ENCODE measurements at regions not wholly inside any gene's neighbourhood (a gene's known extent, or its start where the extent isn't known, plus 50 kb on each side); places are given as distances from the start of the nearest gene placed in this dataset.
"Not testable (repeated sequence)": the region's sequence is repeated elsewhere in the genome, so short reads cannot be mapped to it uniquely, and the experiment has no call there.

GRCh38 chr9:33697171-33697570 lies 98.2 kb upstream of the PRSS3 start:
- no peak overlapping the region for H3K4me3 Mint-ChIP-seq
- H3K36me3 Mint-ChIP-seq: no peaks in the 10 kb centered on the region
- H3K9me3 ChIP-seq (ENCODE audit: control insufficient read depth, insufficient read depth, low read length): no peaks in the 10 kb centered on the region
- H3K27ac ChIP-seq (ENCODE audit: low read length): no peak overlapping the region
- H3K4me1 ChIP-seq (ENCODE audit: control insufficient read depth, insufficient read depth, low read length): no peaks in the 10 kb centered on the region
- no peak overlapping the region for H3K4me3 ChIP-seq (ENCODE audit: low read length)
- H3K27me3 Mint-ChIP-seq (ENCODE audit: low read depth in 2 of 2): peaks cover 5 to 30% of the 10 kb centered on the region in 2 donors
- no peak for TF ChIP-seq CTCF (IDR thresholded peaks at IDR 0.05)
- intact Hi-C loops (cut with micrococcal nuclease): no loop called here
- no peak for DNase-seq
- H3K4me1 Mint-ChIP-seq: peaks cover 0 to 5% of the 10 kb centered on the region in 2 donors
- no peak for ATAC-seq
- no peak overlapping the region for H3K27ac Mint-ChIP-seq
- H3K9me3 Mint-ChIP-seq: no peaks in the 10 kb centered on the region
- H3K36me3 ChIP-seq (ENCODE audit: control insufficient read depth, insufficient read depth, low read length): no peaks in the 10 kb centered on the region
- peaks cover 2% of the 10 kb centered on the region for H3K27me3 ChIP-seq (ENCODE audit: control insufficient read depth, insufficient read depth, low read length)

GRCh38 chr9:33698267-33698666 lies 97.1 kb upstream of the PRSS3 start:
- Histone ChIP-seq H3K4me1 (ENCODE audit: control insufficient read depth, insufficient read depth, low read length) (no peaks in the 10 kb centered on the region), H3K27me3 (ENCODE audit: control insufficient read depth, insufficient read depth, low read length) (peaks cover 2% of the 10 kb centered on the region), H3K27ac (ENCODE audit: low read length) (no peak overlapping the region), H3K9me3 (ENCODE audit: control insufficient read depth, insufficient read depth, low read length) (no peaks in the 10 kb centered on the region), H3K4me3 (ENCODE audit: low read length) (no peak overlapping the region), H3K36me3 (ENCODE audit: control insufficient read depth, insufficient read depth, low read length) (no peaks in the 10 kb centered on the region)
- DNase-seq: no peak
- Mint-ChIP-seq H3K4me1 (peaks cover 0 to 5% of the 10 kb centered on the region in 2 donors), H3K27me3 (ENCODE audit: low read depth in 2 of 2) (peaks cover 5 to 23% of the 10 kb centered on the region in 2 donors), H3K4me3 (no peak overlapping the region), H3K9me3 (no peaks in the 10 kb centered on the region), H3K27ac (no peak overlapping the region), H3K36me3 (no peaks in the 10 kb centered on the region)
- WGBS (ENCODE audit: insufficient coverage): 83% methylated on average over 1 of the region's 1 CpG
- ATAC-seq: no peak
- TF ChIP-seq CTCF (IDR thresholded peaks at IDR 0.05): no peak
- intact Hi-C loops (cut with micrococcal nuclease): no loop called here

- DNase-seq; H3K9me3 ChIP-seq (ENCODE audit: control insufficient read depth, insufficient read depth, low read length); H3K27ac ChIP-seq (ENCODE audit: low read length); H3K4me3 Mint-ChIP-seq; ATAC-seq; H3K27me3 ChIP-seq (ENCODE audit: control insufficient read depth, insufficient read depth, low read length); H3K27ac Mint-ChIP-seq; H3K4me3 ChIP-seq (ENCODE audit: low read length); H3K4me1 Mint-ChIP-seq; intact Hi-C loops (cut with micrococcal nuclease); H3K4me1 ChIP-seq (ENCODE audit: control insufficient read depth, insufficient read depth, low read length); H3K9me3 Mint-ChIP-seq; H3K36me3 Mint-ChIP-seq; H3K36me3 ChIP-seq (ENCODE audit: control insufficient read depth, insufficient read depth, low read length); H3K27me3 Mint-ChIP-seq (ENCODE audit: low read depth in 2 of 2): not testable (repeated sequence)
- WGBS (ENCODE audit: insufficient coverage): 51% methylated on average over 2 of the region's 2 CpGs
Observed at GRCh38 chr9:33700940-33701339, 94.4 kb upstream of the PRSS3 start.

- 86% methylated on average over 8 of the region's 8 CpGs for WGBS (ENCODE audit: insufficient coverage)
- TF ChIP-seq CTCF (IDR thresholded peaks at IDR 0.05): no peak
Observed at GRCh38 chr9:33703430-33704102, 91.8 kb upstream of the PRSS3 start.

GRCh38 chr9:33705440-33705839 lies 89.9 kb upstream of the PRSS3 start:
- H3K4me3 ChIP-seq (ENCODE audit: low read length); H3K4me3 Mint-ChIP-seq; H3K4me1 ChIP-seq (ENCODE audit: control insufficient read depth, insufficient read depth, low read length); H3K36me3 ChIP-seq (ENCODE audit: control insufficient read depth, insufficient read depth, low read length); H3K27ac ChIP-seq (ENCODE audit: low read length); H3K27me3 Mint-ChIP-seq (ENCODE audit: low read depth in 2 of 2); H3K9me3 ChIP-seq (ENCODE audit: control insufficient read depth, insufficient read depth, low read length); H3K4me1 Mint-ChIP-seq; intact Hi-C loops (cut with micrococcal nuclease); H3K36me3 Mint-ChIP-seq; H3K27ac Mint-ChIP-seq; DNase-seq; H3K9me3 Mint-ChIP-seq; H3K27me3 ChIP-seq (ENCODE audit: control insufficient read depth, insufficient read depth, low read length); ATAC-seq: not testable (repeated sequence)
- WGBS (ENCODE audit: insufficient coverage): 91% methylated on average over 2 of the region's 2 CpGs

More at GRCh38 chr9:33703430-33704102, 91.8 kb upstream of the PRSS3 start:
- H3K27ac ChIP-seq (ENCODE audit: low read length): no peak overlapping the region
- intact Hi-C loops (cut with micrococcal nuclease): no loop called here
- Mint-ChIP-seq H3K36me3 (no peaks in the 10 kb centered on the region), H3K27ac (no peak overlapping the region), H3K4me3 (no peak overlapping the region), H3K9me3 (no peaks in the 10 kb centered on the region), H3K4me1 (peaks cover 0 to 5% of the 10 kb centered on the region in 2 donors), H3K27me3 (ENCODE audit: low read depth in 2 of 2) (peaks cover 9% of the 10 kb centered on the region in 2 donors)
- ATAC-seq (no peak), DNase-seq (no peak)
- H3K27me3 ChIP-seq (ENCODE audit: control insufficient read depth, insufficient read depth, low read length): no peaks in the 10 kb centered on the region
- H3K4me1 ChIP-seq (ENCODE audit: control insufficient read depth, insufficient read depth, low read length): no peaks in the 10 kb centered on the region
- no peak overlapping the region for H3K4me3 ChIP-seq (ENCODE audit: low read length)
- no peaks in the 10 kb centered on the region for H3K36me3 ChIP-seq (ENCODE audit: control insufficient read depth, insufficient read depth, low read length)
- H3K9me3 ChIP-seq (ENCODE audit: control insufficient read depth, insufficient read depth, low read length): no peaks in the 10 kb centered on the region

All from natural killer cell (primary cell).